WI38 (cell line): ENCODE measurements at regions not wholly inside any gene's neighbourhood (a gene's known extent, or its start where the extent isn't known, plus 50 kb on each side); places are given as distances from the start of the nearest gene placed in this dataset.
"Not testable (repeated sequence)": the region's sequence is repeated elsewhere in the genome, so short reads cannot be mapped to it uniquely, and the experiment has no call there.

Experiments used
- H3K4me3 ChIP-seq: 2 replicates; pipeline ENCODE4 v1.5.1; 2011; ENCODE audit warnings: low read depth, mild to moderate bottlenecking, control low read depth, low read length
- CTCF ChIP-seq: IDR thresholded peaks from 2 replicates; pipeline ENCODE4 v1.5.1; 2012; ENCODE audit warnings: low read depth, mild to moderate bottlenecking, control low read depth, low read length

- no peak for TF ChIP-seq CTCF
- H3K4me3 ChIP-seq, result no peak overlapping the region
Observed at GRCh38 chr2:126979039-126980003, 80.6 kb downstream of the TEX51 start.

- no peak overlapping the region for H3K4me3 ChIP-seq
- no peak for TF ChIP-seq CTCF
Observed at GRCh38 chr2:126981476-126981875, 82.8 kb downstream of the TEX51 start.

GRCh38 chr2:126982935-126983334 lies 84.2 kb downstream of the TEX51 start:
- no peak for TF ChIP-seq CTCF

GRCh38 chr2:126986631-126987187 lies 88.0 kb downstream of the TEX51 start:
- H3K4me3 ChIP-seq, result no peak overlapping the region
- no peak for TF ChIP-seq CTCF

More at GRCh38 chr2:126982935-126983334, 84.2 kb downstream of the TEX51 start:
- no peak overlapping the region for H3K4me3 ChIP-seq

GRCh38 chr2:126988482-126988881 lies 89.8 kb downstream of the TEX51 start:
- TF ChIP-seq CTCF, result no peak
- no peak overlapping the region for H3K4me3 ChIP-seq

GRCh38 chr2:126989064-126989463 lies 90.4 kb downstream of the TEX51 start:
- H3K4me3 ChIP-seq, result not testable (repeated sequence)

- H3K4me3 ChIP-seq, result no peak overlapping the region
- TF ChIP-seq CTCF, result no peak
Observed at GRCh38 chr2:126990200-126990599, 91.5 kb downstream of the TEX51 start.
